OCI-LY7 (cell line): ENCODE measurements at regions not wholly inside any gene's neighbourhood (a gene's known extent, or its start where the extent isn't known, plus 50 kb on each side); places are given as distances from the start of the nearest gene placed in this dataset.

Experiments used
- EZH2phosphoT487 ChIP-seq: fragments of 200-600 bp; sonication (generic); IDR thresholded peaks from 2 replicates; pipeline ENCODE4 v1.6.1; 2018; ENCODE audit warnings: low read depth, borderline replicate concordance, mild to moderate bottlenecking, mixed run types, antibody characterized with exemption, low read length, moderate library complexity, mixed read lengths
- TF ChIP-seq, protein P1 (sequence below): fragments of 200-600 bp; sonication (generic); conservative IDR thresholded peaks from 2 replicates; pipeline ENCODE4 v1.5.1; 2014; ENCODE audit warnings: mild to moderate bottlenecking, antibody characterized with exemption, low read length, moderate library complexity, mixed read lengths

DNA sequence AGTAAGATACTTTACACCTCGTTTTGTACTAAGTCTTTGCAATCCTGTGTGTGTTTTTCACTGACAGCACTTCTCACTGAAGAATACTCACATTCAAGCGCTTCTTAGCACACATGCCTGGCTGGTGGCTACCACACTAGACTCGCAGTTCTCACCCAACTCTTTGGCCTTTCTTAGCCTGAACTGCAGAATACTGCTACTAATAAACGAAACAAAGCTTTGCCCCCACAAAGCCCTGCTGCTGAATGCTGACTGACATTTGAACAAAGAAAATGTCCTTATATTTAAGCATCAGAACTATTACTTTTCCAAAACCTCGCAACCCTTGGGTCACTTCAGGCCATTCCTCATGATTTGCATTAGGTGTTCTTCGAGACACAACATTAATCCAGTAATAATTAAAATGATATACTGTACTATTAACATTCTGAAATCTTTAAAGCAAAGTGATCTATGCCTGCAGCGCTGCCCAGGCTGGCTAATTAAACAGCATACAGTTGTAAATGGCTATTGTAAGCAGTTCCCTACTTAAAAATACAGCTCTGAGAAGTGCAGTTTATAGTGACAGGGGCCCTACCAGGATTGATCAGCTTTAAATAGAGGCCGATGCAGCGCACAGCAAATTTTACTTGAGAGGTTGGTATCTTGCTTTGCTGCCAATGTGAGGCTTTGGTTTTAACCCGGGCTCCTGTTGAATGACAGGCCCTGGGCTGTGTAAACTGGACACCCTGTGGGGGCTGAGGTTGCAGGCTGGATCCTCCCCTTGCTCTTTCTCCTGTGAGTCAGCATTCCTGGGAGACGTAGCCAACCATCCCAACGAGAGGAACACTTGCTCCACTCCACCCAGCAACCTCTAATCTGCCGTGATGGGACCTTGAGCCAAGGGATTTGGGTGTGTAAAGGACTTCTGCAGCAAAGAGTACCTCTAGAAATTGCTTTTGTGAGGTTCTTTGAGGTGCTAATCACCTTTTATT, 899.0 kb downstream of the TFAP2A start:
- TF ChIP-seq, protein P1, sequence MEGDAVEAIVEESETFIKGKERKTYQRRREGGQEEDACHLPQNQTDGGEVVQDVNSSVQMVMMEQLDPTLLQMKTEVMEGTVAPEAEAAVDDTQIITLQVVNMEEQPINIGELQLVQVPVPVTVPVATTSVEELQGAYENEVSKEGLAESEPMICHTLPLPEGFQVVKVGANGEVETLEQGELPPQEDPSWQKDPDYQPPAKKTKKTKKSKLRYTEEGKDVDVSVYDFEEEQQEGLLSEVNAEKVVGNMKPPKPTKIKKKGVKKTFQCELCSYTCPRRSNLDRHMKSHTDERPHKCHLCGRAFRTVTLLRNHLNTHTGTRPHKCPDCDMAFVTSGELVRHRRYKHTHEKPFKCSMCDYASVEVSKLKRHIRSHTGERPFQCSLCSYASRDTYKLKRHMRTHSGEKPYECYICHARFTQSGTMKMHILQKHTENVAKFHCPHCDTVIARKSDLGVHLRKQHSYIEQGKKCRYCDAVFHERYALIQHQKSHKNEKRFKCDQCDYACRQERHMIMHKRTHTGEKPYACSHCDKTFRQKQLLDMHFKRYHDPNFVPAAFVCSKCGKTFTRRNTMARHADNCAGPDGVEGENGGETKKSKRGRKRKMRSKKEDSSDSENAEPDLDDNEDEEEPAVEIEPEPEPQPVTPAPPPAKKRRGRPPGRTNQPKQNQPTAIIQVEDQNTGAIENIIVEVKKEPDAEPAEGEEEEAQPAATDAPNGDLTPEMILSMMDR: no peak
- no peak for TF ChIP-seq EZH2phosphoT487
